ENCODE measurements at regions not wholly inside any gene's neighbourhood (a gene's known extent, or its start where the extent isn't known, plus 50 kb on each side); places are given as distances from the start of the nearest gene placed in this dataset.
"Not testable (repeated sequence)": the region's sequence is repeated elsewhere in the genome, so short reads cannot be mapped to it uniquely, and the experiment has no call there.

- intact Hi-C loops (cut with micrococcal nuclease) = no loop called here
Measured at GRCh38 chr15:24786347-24786746, 110.8 kb downstream of the NPAP1 start.

GRCh38 chr15:24802624-24803023 is 127.0 kb downstream of the NPAP1 start:
- H3K4me1 ChIP-seq (ENCODE audit: control insufficient read depth in 1 of 2, insufficient read depth in 2 of 2, low read length in 2 of 2); H3K27me3 ChIP-seq (ENCODE audit: insufficient read depth, low read length); H2AFZ ChIP-seq (ENCODE audit: low read depth, low read length, poor library complexity, severe bottlenecking); H3K9me2 ChIP-seq (ENCODE audit: insufficient read depth); DNase-seq (ENCODE audit: low read depth, low spot score); intact Hi-C loops (cut with micrococcal nuclease); CTCF ChIA-PET; H3K4me3 ChIP-seq (replicated peaks in 1 of 2; ENCODE audit: low read depth in 1 of 2, low read length in 2 of 2); RAD21 ChIA-PET (ENCODE audit: low non-redundant PET in 1 of 2, low total read pairs in 2 of 2, uncharacterized antibody in 2 of 2, unreplicated experiment in 2 of 2); H3K27ac ChIP-seq (ENCODE audit: low read depth, low read length); H3K79me2 ChIP-seq (ENCODE audit: insufficient read depth, low read length); ATAC-seq; BruUV-seq (replicated peaks); H3K36me3 ChIP-seq (ENCODE audit: control insufficient read depth in 1 of 2, insufficient read depth in 2 of 2, low read length in 2 of 2); POLR2A ChIA-PET; H3K9ac ChIP-seq (ENCODE audit: low read length); H4K20me1 ChIP-seq (ENCODE audit: insufficient read depth); H3K4me2 ChIP-seq (ENCODE audit: low read length): not testable (repeated sequence)
- peaks cover 16 to 42% of the 10 kb centered on the region in 2 experiments for H3K9me3 ChIP-seq (ENCODE audit: control insufficient read depth in 1 of 2, insufficient read depth in 1 of 2, low read depth in 1 of 2, low read length in 2 of 2)

More at GRCh38 chr15:24786347-24786746, 110.8 kb downstream of the NPAP1 start:
- Histone ChIP-seq H3K4me2 (ENCODE audit: low read length) (no peak overlapping the region), H3K9ac (ENCODE audit: low read length) (no peak overlapping the region), H3K79me2 (ENCODE audit: insufficient read depth, low read length) (no peaks in the 10 kb centered on the region), H3K9me2 (ENCODE audit: insufficient read depth) (no peaks in the 10 kb centered on the region), H3K4me1 (ENCODE audit: control insufficient read depth in 1 of 2, insufficient read depth in 2 of 2, low read length in 2 of 2) (no peaks in the 10 kb centered on the region), H3K27me3 (ENCODE audit: insufficient read depth, low read length) (no peaks in the 10 kb centered on the region), H4K20me1 (ENCODE audit: insufficient read depth) (no peaks in the 10 kb centered on the region), H3K27ac (ENCODE audit: low read depth, low read length) (no peak overlapping the region), H3K36me3 (ENCODE audit: control insufficient read depth in 1 of 2, insufficient read depth in 2 of 2, low read length in 2 of 2) (no peaks in the 10 kb centered on the region), H3K9me3 (ENCODE audit: control insufficient read depth in 1 of 2, insufficient read depth in 1 of 2, low read depth in 1 of 2, low read length in 2 of 2) (peaks cover 16 to 41% of the 10 kb centered on the region in 2 experiments; a peak in 3 of 4 replicates), H2AFZ (ENCODE audit: low read depth, low read length, poor library complexity, severe bottlenecking) (no peak overlapping the region), H3K4me3 (replicated peaks in 1 of 2; ENCODE audit: low read depth in 1 of 2, low read length in 2 of 2) (no peak overlapping the region)
- TF ChIP-seq ATF3 (IDR thresholded peaks at IDR 0.05) (no peak), REST (IDR thresholded peaks at IDR 0.05; ENCODE audit: low read depth) (no peak), POLR2A (IDR thresholded peaks at IDR 0.05; ENCODE audit: borderline replicate concordance, extremely low read depth, insufficient read depth, insufficient read length) (no peak), RAD21 (IDR thresholded peaks at IDR 0.05; ENCODE audit: low read depth) (no peak), JUND (IDR thresholded peaks at IDR 0.05) (no peak)
- ChIA-PET POLR2A (no interaction called here), RAD21 (ENCODE audit: low non-redundant PET in 1 of 2, low total read pairs in 2 of 2, uncharacterized antibody in 2 of 2, unreplicated experiment in 2 of 2) (no interaction called here), CTCF (no interaction called here)
- no peak for DNase-seq (ENCODE audit: low read depth, low spot score)
- no TSS peak for BruUV-seq (replicated peaks)
- ATAC-seq = no peak
